ENCODE measurements at regions not wholly inside any gene's neighbourhood (a gene's known extent, or its start where the extent isn't known, plus 50 kb on each side); places are given as distances from the start of the nearest gene placed in this dataset.

DNA sequence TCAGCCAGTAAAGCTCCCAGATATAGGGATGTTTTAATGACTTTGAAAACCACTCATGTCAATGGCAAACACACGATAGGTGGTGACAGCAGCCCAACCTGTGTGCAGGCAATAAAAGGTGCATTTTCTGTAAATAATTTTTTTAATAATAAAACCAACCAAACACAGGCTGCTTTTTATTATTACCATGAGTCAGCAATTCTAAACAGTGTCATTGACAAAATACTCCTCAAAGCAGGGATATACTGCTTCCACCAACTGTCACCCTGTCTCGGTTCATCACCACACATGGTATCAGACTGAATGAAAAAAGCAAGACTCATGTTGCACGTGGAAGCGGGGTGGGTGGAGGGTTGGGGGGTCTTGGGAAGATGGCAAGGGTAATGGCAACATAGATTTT is 195.9 kb downstream of the ANKRD60 start:
- TF ChIP-seq POLR2AphosphoS5 (IDR thresholded peaks at IDR 0.05; ENCODE audit: low read depth, low read length) (no peak), POLR2A (IDR thresholded peaks at IDR 0.05; ENCODE audit: low read depth, low read length) (no peak)

Measured in GM12891 (cell line).